Naive thymus-derived CD4-positive, alpha-beta T cell (primary cell): ENCODE measurements at regions not wholly inside any gene's neighbourhood (a gene's known extent, or its start where the extent isn't known, plus 50 kb on each side); places are given as distances from the start of the nearest gene placed in this dataset.

Source experiments
- ATAC-seq: fragments of 150-1000 bp; cut with Tn5 transposase; 2 replicates; pipeline ENCODE4 v1.10.0; 2021; ENCODE audit warnings: mild to moderate bottlenecking, moderate library complexity
- CTCF ChIA-PET: fragments of 350-600 bp; sonication (Branson Sonifier 250); formaldehyde crosslinking; loops from one replicate; lab custom pipeline; 2021; ENCODE audit warnings: antibody characterized with exemption; lab: Charles Lee
- POLR2A ChIA-PET: fragments of 350-600 bp; sonication (Branson Sonifier 250); formaldehyde crosslinking; loops from one replicate; lab custom pipeline; 2021; ENCODE audit warnings: antibody characterized with exemption, inconsistent platforms; lab: Charles Lee
- DNase-seq, 9 donors: peaks; one replicate each; pipeline versions ENCODE4 v3.0.0 to v3.0.0-alpha.2; 2020 to 2022; ENCODE audit warnings: mixed read lengths in 1 of 9
- H3K27ac ChIP-seq: one replicate; pipeline ENCODE4 v1.7.0; 2013; ENCODE audit warnings: mild to moderate bottlenecking, low read depth, low read length, moderate library complexity
- H3K27me3 ChIP-seq, 2 donors: one replicate each; pipeline ENCODE4 v1.7.0; 2013; ENCODE audit warnings: low read length in 2 of 2, mild to moderate bottlenecking in 2 of 2, moderate library complexity in 2 of 2; ENCODE audit not compliant: control insufficient read depth in 2 of 2, insufficient read depth in 2 of 2
- H3K36me3 ChIP-seq, 3 experiments: 1 replicate in 2 of 3; 2 replicates in 1 of 3; pipeline ENCODE4 v1.7.0; 2013; ENCODE audit warnings: low read length in 3 of 3, mild to moderate bottlenecking in 3 of 3, moderate library complexity in 1 of 3; ENCODE audit not compliant: insufficient read depth in 3 of 3, control insufficient read depth in 2 of 3
- H3K4me1 ChIP-seq, 2 donors: one replicate each; pipeline ENCODE4 v1.7.0; 2013; ENCODE audit warnings: low read length in 2 of 2, mild to moderate bottlenecking in 2 of 2, moderate library complexity in 1 of 2; ENCODE audit not compliant: control insufficient read depth in 2 of 2, insufficient read depth in 2 of 2
- H3K4me3 ChIP-seq: 2 replicates; pipeline ENCODE4 v1.7.0; 2013; ENCODE audit warnings: mild to moderate bottlenecking, low read length
- H3K9me3 ChIP-seq, 3 experiments: 1 replicate in 2 of 3; 2 replicates in 1 of 3; pipeline ENCODE4 v1.7.0; 2013; ENCODE audit warnings: low read length in 3 of 3; ENCODE audit not compliant: control insufficient read depth in 2 of 3
- H3K27ac Mint-ChIP-seq, 9 donors: one replicate each; pipeline ENCODE4 v1.8.0; 2020 to 2022; ENCODE audit warnings: mixed read lengths in 9 of 9, mild to moderate bottlenecking in 8 of 9, moderate library complexity in 5 of 9, inconsistent platforms in 2 of 9
- H3K27me3 Mint-ChIP-seq, 5 donors: one replicate each; pipeline ENCODE4 v1.8.0; 2021 to 2022; ENCODE audit warnings: mixed read lengths in 5 of 5, mild to moderate bottlenecking in 1 of 5
- H3K36me3 Mint-ChIP-seq, 5 donors: one replicate each; pipeline ENCODE4 v1.8.0; 2020 to 2022; ENCODE audit warnings: mixed read lengths in 5 of 5, mild to moderate bottlenecking in 3 of 5, inconsistent platforms in 1 of 5
- H3K4me1 Mint-ChIP-seq, 7 donors: one replicate each; pipeline ENCODE4 v1.8.0; 2020 to 2022; ENCODE audit warnings: mixed read lengths in 7 of 7, mild to moderate bottlenecking in 3 of 7, inconsistent platforms in 1 of 7
- H3K4me3 Mint-ChIP-seq, 10 donors: one replicate each; pipeline ENCODE4 v1.8.0; 2020 to 2022; ENCODE audit warnings: mild to moderate bottlenecking in 10 of 10, mixed read lengths in 10 of 10, moderate library complexity in 6 of 10, inconsistent platforms in 2 of 10
- H3K9me3 Mint-ChIP-seq, 11 donors: one replicate each; pipeline ENCODE4 v1.8.0; 2020 to 2022; ENCODE audit warnings: mixed read lengths in 11 of 11, mild to moderate bottlenecking in 4 of 11, inconsistent platforms in 1 of 11, moderate library complexity in 1 of 11
- intact Hi-C, 2 donors: fragments of 100-400 bp; cut with micrococcal nuclease; formaldehyde crosslinking; loops; one replicate each; pipeline ENCODE4 v1.15.1; 2023

GRCh38 chr7:155914341-155914740, 102.1 kb upstream of the SHH start:
- Mint-ChIP-seq H3K9me3 (peaks cover 6 to 37% (median 15%) of the 10 kb centered on the region in 11 donors), H3K27ac (no peak overlapping the region), H3K36me3 (peaks cover 0 to 8% (median 3%) of the 10 kb centered on the region in 5 donors), H3K27me3 (peaks cover 0 to 9% (median 6%) of the 10 kb centered on the region in 5 donors), H3K4me3 (no peak overlapping the region), H3K4me1 (no peaks in the 10 kb centered on the region)
- Histone ChIP-seq H3K4me3 (no peak overlapping the region), H3K27ac (no peak overlapping the region), H3K36me3 (no peaks in the 10 kb centered on the region), H3K4me1 (no peaks in the 10 kb centered on the region), H3K9me3 (peaks cover 0 to 17% (median 0%) of the 10 kb centered on the region in 3 experiments), H3K27me3 (no peaks in the 10 kb centered on the region)
- intact Hi-C loops = no loop called here
- DNase-seq (no peak), ATAC-seq (no peak)
- ChIA-PET CTCF (no interaction called here), POLR2A (no interaction called here)

DNA sequence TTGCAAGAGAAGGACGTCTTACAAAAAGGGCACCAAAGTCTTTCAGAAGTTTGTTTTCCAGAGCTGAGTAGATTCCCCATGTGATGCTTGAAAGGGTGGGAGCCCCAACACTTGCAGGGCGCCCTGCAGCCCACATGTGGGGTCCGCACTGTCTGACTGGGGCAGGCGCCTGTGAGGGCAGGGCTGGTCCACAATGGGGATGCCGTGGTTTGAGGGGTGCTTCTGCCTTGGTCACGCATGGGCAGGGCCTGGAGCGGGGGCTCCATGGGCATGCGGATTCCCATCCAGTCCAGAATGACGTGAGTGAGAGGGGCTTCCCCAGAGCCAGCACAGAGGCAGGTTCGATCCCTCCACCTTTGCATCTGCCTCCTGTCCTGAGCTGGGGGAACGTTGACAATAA, 101.5 kb upstream of the SHH start:
- H3K4me3 Mint-ChIP-seq = no peak overlapping the region
- H3K27me3 ChIP-seq = no peaks in the 10 kb centered on the region
- no peaks in the 10 kb centered on the region for H3K4me1 Mint-ChIP-seq
- no peak overlapping the region for H3K27ac ChIP-seq
- DNase-seq (no peak), ATAC-seq (no peak)
- peaks cover 0 to 9% (median 6%) of the 10 kb centered on the region in 5 donors for H3K27me3 Mint-ChIP-seq
- no peaks in the 10 kb centered on the region for H3K4me1 ChIP-seq
- no peak overlapping the region for H3K27ac Mint-ChIP-seq
- H3K9me3 Mint-ChIP-seq = peaks cover 6 to 39% (median 15%) of the 10 kb centered on the region in 11 donors
- ChIA-PET CTCF (no interaction called here), POLR2A (no interaction called here)
- no peak overlapping the region for H3K4me3 ChIP-seq
- intact Hi-C loops = no loop called here
- H3K9me3 ChIP-seq = peaks cover 0 to 17% (median 0%) of the 10 kb centered on the region in 3 experiments
- peaks cover 0 to 8% (median 3%) of the 10 kb centered on the region in 5 donors for H3K36me3 Mint-ChIP-seq
- no peaks in the 10 kb centered on the region for H3K36me3 ChIP-seq

- Mint-ChIP-seq H3K9me3 (peaks cover 2 to 39% (median 15%) of the 10 kb centered on the region in 11 donors), H3K4me1 (no peaks in the 10 kb centered on the region), H3K4me3 (no peak overlapping the region), H3K36me3 (peaks cover 0 to 8% (median 3%) of the 10 kb centered on the region in 5 donors), H3K27ac (no peak overlapping the region), H3K27me3 (peaks cover 0 to 9% (median 2%) of the 10 kb centered on the region in 5 donors)
- Histone ChIP-seq H3K4me3 (no peak overlapping the region), H3K9me3 (peaks cover 0 to 17% (median 0%) of the 10 kb centered on the region in 3 experiments), H3K27ac (no peak overlapping the region), H3K4me1 (no peaks in the 10 kb centered on the region), H3K36me3 (no peaks in the 10 kb centered on the region), H3K27me3 (no peaks in the 10 kb centered on the region)
- intact Hi-C loops = no loop called here
- POLR2A ChIA-PET = no interaction called here
- CTCF ChIA-PET = no interaction called here
- no peak for DNase-seq
- no peak for ATAC-seq
These were observed 101.0 kb upstream of the SHH start for GRCh38 chr7:155913291-155913690.

- Histone ChIP-seq H3K27ac (no peak overlapping the region), H3K4me3 (no peak overlapping the region), H3K4me1 (no peaks in the 10 kb centered on the region), H3K9me3 (peaks cover 0 to 17% (median 0%) of the 10 kb centered on the region in 3 experiments), H3K36me3 (no peaks in the 10 kb centered on the region), H3K27me3 (no peaks in the 10 kb centered on the region)
- Mint-ChIP-seq H3K9me3 (peaks cover 2 to 39% (median 15%) of the 10 kb centered on the region in 11 donors), H3K4me3 (no peak overlapping the region), H3K4me1 (no peaks in the 10 kb centered on the region), H3K27ac (no peak overlapping the region), H3K36me3 (peaks cover 0 to 8% (median 3%) of the 10 kb centered on the region in 5 donors), H3K27me3 (peaks cover 0 to 8% (median 0%) of the 10 kb centered on the region in 5 donors)
- no peak for ATAC-seq
- ChIA-PET CTCF (no interaction called here), POLR2A (no interaction called here)
- DNase-seq = no peak
- intact Hi-C loops = no loop called here
These were observed 99.3 kb upstream of the SHH start for GRCh38 chr7:155911471-155912105.

- Mint-ChIP-seq H3K27ac (no peak overlapping the region), H3K9me3 (peaks cover 5 to 39% (median 16%) of the 10 kb centered on the region in 11 donors), H3K4me1 (no peaks in the 10 kb centered on the region), H3K36me3 (peaks cover 0 to 9% (median 3%) of the 10 kb centered on the region in 5 donors), H3K27me3 (peaks cover 0 to 11% (median 0%) of the 10 kb centered on the region in 5 donors), H3K4me3 (no peak overlapping the region)
- H3K9me3 ChIP-seq = peaks cover 0 to 17% (median 0%) of the 10 kb centered on the region in 3 experiments
- H3K4me3 ChIP-seq = no peak overlapping the region
- intact Hi-C loops = no loop called here
- POLR2A ChIA-PET = no interaction called here
- H3K27me3 ChIP-seq = no peaks in the 10 kb centered on the region
- DNase-seq (no peak), ATAC-seq (no peak)
- no peaks in the 10 kb centered on the region for H3K4me1 ChIP-seq
- H3K27ac ChIP-seq = no peak overlapping the region
- no peaks in the 10 kb centered on the region for H3K36me3 ChIP-seq
- CTCF ChIA-PET = no interaction called here
These were observed 96.1 kb upstream of the SHH start for GRCh38 chr7:155908385-155908784.

DNA sequence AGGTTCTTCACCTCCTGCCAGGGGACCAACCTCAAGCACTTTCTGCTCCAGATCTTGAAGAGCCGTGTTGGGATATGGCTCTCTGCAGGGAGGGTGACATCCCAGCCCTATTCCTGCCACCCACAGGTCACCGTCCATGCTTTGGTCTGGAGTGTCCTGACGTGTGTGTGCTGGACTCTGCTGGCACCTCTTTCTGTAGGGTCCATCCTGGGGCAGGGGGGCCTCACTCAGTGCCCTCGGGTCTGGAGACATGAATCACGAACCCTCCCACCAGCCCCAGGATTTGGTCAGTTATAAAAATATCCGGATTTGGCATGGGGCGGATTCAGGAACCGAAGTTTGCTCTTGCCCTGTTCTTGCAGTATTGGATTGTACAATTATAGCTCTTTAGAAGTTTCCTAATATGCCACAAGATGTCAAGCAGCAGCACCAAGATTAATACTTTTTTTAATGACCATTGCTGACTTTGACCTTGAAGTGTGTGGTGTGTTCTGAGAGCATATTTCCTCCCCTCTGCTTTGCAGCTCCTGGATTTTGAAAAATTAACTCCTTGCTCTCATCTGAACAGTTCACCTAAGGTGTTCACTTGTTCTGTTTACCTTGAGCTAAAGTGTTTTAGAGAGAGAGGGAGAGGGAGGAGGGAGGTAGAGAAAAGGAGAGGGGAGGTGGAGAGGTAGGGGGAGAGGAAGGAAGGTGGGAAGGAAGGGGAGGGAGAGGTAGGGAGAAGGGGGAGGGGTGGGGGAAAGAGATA, 95.4 kb upstream of the SHH start:
- H3K27me3 ChIP-seq = no peaks in the 10 kb centered on the region
- peaks cover 5 to 32% (median 16%) of the 10 kb centered on the region in 11 donors for H3K9me3 Mint-ChIP-seq
- no peak overlapping the region for H3K27ac Mint-ChIP-seq
- H3K36me3 Mint-ChIP-seq = peaks cover 0 to 9% (median 0%) of the 10 kb centered on the region in 5 donors
- intact Hi-C loops = no loop called here
- DNase-seq (no peak), ATAC-seq (no peak)
- H3K4me3 Mint-ChIP-seq = no peak overlapping the region
- peaks cover 0 to 17% (median 0%) of the 10 kb centered on the region in 3 experiments for H3K9me3 ChIP-seq
- H3K4me3 ChIP-seq = no peak overlapping the region
- no peak overlapping the region for H3K27ac ChIP-seq
- no peaks in the 10 kb centered on the region for H3K4me1 Mint-ChIP-seq
- H3K4me1 ChIP-seq = no peaks in the 10 kb centered on the region
- POLR2A ChIA-PET = no interaction called here
- H3K36me3 ChIP-seq = no peaks in the 10 kb centered on the region
- CTCF ChIA-PET = interaction anchor here (0.7 kb wide), 1 partner anchor 909 kb away, joined by 4 read pairs; no protein-coding TSS in a partner anchor
- peaks cover 0 to 11% (median 0%) of the 10 kb centered on the region in 5 donors for H3K27me3 Mint-ChIP-seq
